ENCODE measurements at regions not wholly inside any gene's neighbourhood (a gene's known extent, or its start where the extent isn't known, plus 50 kb on each side); places are given as distances from the start of the nearest gene placed in this dataset.

DNA sequence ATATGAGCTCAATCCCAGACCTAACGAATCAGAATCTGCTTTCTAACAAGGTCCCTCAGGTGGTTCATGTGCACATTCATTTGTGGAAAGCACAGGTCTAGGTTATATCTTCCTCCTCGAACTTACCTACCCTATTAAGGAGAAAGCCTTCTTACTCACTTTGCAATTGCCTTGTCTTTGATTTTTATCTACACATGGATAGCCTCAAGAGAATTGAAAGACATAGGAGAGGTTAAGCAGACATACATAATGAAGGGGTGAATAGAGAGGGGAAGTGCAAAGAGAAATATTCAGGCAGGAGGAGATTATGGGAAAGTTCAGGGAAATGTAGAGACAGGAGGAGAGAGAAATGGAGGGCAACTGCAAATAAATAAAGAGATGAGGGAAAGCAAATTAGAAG lies 422.9 kb upstream of the ADAMTS9 start:
- no peak for TF ChIP-seq SPI1 (IDR thresholded peaks at IDR 0.05; ENCODE audit: borderline replicate concordance, low read depth)
- TF ChIP-seq, protein P1, sequence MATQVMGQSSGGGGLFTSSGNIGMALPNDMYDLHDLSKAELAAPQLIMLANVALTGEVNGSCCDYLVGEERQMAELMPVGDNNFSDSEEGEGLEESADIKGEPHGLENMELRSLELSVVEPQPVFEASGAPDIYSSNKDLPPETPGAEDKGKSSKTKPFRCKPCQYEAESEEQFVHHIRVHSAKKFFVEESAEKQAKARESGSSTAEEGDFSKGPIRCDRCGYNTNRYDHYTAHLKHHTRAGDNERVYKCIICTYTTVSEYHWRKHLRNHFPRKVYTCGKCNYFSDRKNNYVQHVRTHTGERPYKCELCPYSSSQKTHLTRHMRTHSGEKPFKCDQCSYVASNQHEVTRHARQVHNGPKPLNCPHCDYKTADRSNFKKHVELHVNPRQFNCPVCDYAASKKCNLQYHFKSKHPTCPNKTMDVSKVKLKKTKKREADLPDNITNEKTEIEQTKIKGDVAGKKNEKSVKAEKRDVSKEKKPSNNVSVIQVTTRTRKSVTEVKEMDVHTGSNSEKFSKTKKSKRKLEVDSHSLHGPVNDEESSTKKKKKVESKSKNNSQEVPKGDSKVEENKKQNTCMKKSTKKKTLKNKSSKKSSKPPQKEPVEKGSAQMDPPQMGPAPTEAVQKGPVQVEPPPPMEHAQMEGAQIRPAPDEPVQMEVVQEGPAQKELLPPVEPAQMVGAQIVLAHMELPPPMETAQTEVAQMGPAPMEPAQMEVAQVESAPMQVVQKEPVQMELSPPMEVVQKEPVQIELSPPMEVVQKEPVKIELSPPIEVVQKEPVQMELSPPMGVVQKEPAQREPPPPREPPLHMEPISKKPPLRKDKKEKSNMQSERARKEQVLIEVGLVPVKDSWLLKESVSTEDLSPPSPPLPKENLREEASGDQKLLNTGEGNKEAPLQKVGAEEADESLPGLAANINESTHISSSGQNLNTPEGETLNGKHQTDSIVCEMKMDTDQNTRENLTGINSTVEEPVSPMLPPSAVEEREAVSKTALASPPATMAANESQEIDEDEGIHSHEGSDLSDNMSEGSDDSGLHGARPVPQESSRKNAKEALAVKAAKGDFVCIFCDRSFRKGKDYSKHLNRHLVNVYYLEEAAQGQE (IDR thresholded peaks at IDR 0.05; ENCODE audit: insufficient replicate concordance, low read depth), result no peak
- TF ChIP-seq POLR2AphosphoS5 (IDR thresholded peaks at IDR 0.05; ENCODE audit: low read depth), result no peak
- no peak for TF ChIP-seq CTCF (IDR thresholded peaks at IDR 0.05; ENCODE audit: insufficient read depth, low read length)
- TF ChIP-seq GABPA (IDR thresholded peaks at IDR 0.05; ENCODE audit: low read depth), result no peak
- no peak overlapping the region for H3K27ac ChIP-seq (replicated peaks)
- no peak for DNase-seq (ENCODE audit: low read depth in 1 of 2, low spot score in 1 of 2)
- no peaks in the 10 kb centered on the region for H3K27me3 ChIP-seq (ENCODE audit: insufficient read depth, poor library complexity, severe bottlenecking)
- H3K4me3 ChIP-seq (replicated peaks; ENCODE audit: insufficient read depth, low read length), result no peak overlapping the region

DNA sequence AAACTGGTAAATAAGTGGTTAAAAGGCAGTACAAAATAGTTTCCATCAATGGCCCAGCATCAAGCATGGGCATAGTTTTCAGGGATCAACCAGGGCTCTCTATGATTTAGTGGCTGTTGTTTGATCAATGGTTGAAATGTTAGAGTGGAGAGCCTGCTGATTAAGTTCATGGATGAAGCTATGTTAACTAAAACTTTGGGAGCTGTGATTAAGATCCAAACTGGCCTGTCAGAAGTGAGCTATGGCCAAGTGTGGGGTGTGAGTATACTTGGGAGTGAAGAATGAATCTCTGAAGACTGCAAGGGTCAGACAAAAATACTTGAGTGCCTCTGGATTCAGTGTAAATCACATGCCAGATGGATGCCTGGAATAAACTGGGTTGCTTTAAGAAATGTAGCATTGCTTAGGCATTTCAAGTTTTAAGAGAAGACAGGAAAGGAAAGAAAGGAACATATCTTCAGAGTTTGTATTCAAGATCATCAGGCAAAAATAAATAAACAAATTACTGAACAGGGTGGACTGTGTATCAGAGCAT lies 422.2 kb upstream of the ADAMTS9 start:
- no peak for DNase-seq (ENCODE audit: low read depth in 1 of 2, low spot score in 1 of 2)
- Histone ChIP-seq H3K4me3 (replicated peaks; ENCODE audit: insufficient read depth, low read length) (no peak overlapping the region), H3K27ac (replicated peaks) (no peak overlapping the region), H3K27me3 (ENCODE audit: insufficient read depth, poor library complexity, severe bottlenecking) (no peaks in the 10 kb centered on the region)
- TF ChIP-seq CTCF (IDR thresholded peaks at IDR 0.05; ENCODE audit: insufficient read depth, low read length) (no peak), GABPA (IDR thresholded peaks at IDR 0.05; ENCODE audit: low read depth) (no peak), SPI1 (IDR thresholded peaks at IDR 0.05; ENCODE audit: borderline replicate concordance, low read depth) (no peak), POLR2AphosphoS5 (IDR thresholded peaks at IDR 0.05; ENCODE audit: low read depth) (no peak)
- TF ChIP-seq, protein P1 (IDR thresholded peaks at IDR 0.05; ENCODE audit: insufficient replicate concordance, low read depth), result no peak

DNA sequence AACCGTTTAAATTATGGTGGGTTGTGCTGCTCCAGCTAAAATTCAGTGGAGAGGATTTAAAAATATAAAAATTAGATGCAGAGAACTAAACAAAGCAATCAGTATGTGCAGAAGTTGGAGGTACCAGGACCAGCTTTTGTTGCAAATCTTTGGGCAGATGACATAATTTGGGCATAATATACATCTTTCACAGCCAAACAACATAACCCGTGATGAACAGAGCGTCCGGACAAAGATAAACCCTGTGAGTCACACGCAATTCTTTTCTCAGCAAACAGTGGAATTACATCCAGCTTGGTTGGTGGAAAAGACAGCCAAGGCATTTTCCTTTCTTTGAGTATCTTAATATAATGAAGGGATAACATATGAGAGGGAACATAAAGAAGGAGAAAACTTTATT lies 419.4 kb upstream of the ADAMTS9 start:
- no peak for DNase-seq (ENCODE audit: low read depth in 1 of 2, low spot score in 1 of 2)
- Histone ChIP-seq H3K27ac (replicated peaks) (no peak overlapping the region), H3K27me3 (ENCODE audit: insufficient read depth, poor library complexity, severe bottlenecking) (no peaks in the 10 kb centered on the region), H3K4me3 (replicated peaks; ENCODE audit: insufficient read depth, low read length) (no peak overlapping the region)
- TF ChIP-seq POLR2AphosphoS5 (IDR thresholded peaks at IDR 0.05; ENCODE audit: low read depth), result no peak
- TF ChIP-seq SPI1 (IDR thresholded peaks at IDR 0.05; ENCODE audit: borderline replicate concordance, low read depth), result no peak
- TF ChIP-seq, protein P1 (IDR thresholded peaks at IDR 0.05; ENCODE audit: insufficient replicate concordance, low read depth), result no peak
- no peak for TF ChIP-seq GABPA (IDR thresholded peaks at IDR 0.05; ENCODE audit: low read depth)
- TF ChIP-seq CTCF (IDR thresholded peaks at IDR 0.05; ENCODE audit: insufficient read depth, low read length), result no peak

Measured in HL-60 (cell line).